HFFc6 (cell line): ENCODE measurements at regions not wholly inside any gene's neighbourhood (a gene's known extent, or its start where the extent isn't known, plus 50 kb on each side); places are given as distances from the start of the nearest gene placed in this dataset.

Source experiments
- DNase-seq: peaks from one replicate; pipeline ENCODE4 v3.0.0-alpha.2; 2018
- H3K27ac Mint-ChIP-seq: 2 replicates; pipeline ENCODE4 v1.8.0; 2020; ENCODE audit warnings: mild to moderate bottlenecking, mixed read lengths
- H3K27me3 Mint-ChIP-seq: 2 replicates; pipeline ENCODE4 v1.8.0; 2021; ENCODE audit warnings: mild to moderate bottlenecking, moderate library complexity, mixed read lengths; ENCODE audit not compliant: insufficient read depth
- H3K36me3 Mint-ChIP-seq: 2 replicates; pipeline ENCODE4 v1.8.0; 2021; ENCODE audit warnings: low read depth, mixed read lengths
- H3K4me1 Mint-ChIP-seq: 2 replicates; pipeline ENCODE4 v1.8.0; 2020; ENCODE audit warnings: low read depth, mixed read lengths
- H3K4me3 Mint-ChIP-seq: 2 replicates; pipeline ENCODE4 v1.8.0; 2020; ENCODE audit warnings: mild to moderate bottlenecking, moderate library complexity, mixed read lengths
- H3K9me3 Mint-ChIP-seq: 2 replicates; pipeline ENCODE4 v1.8.0; 2020; ENCODE audit warnings: mild to moderate bottlenecking, mixed read lengths
- CTCF ChIP-seq: fragments of 200-600 bp; sonication (generic); IDR thresholded peaks from 2 replicates; pipeline ENCODE4 v1.5.0; 2021; ENCODE audit warnings: antibody characterized with exemption, mild to moderate bottlenecking

GRCh38 chr18:39039813-39040212 is 1474.2 kb upstream of the CELF4 start:
- DNase-seq, result no peak
- no peak for TF ChIP-seq CTCF
- Mint-ChIP-seq H3K9me3 (peaks cover 24% of the 10 kb centered on the region), H3K4me3 (no peak overlapping the region), H3K36me3 (no peaks in the 10 kb centered on the region), H3K27ac (no peak overlapping the region), H3K27me3 (no peaks in the 10 kb centered on the region), H3K4me1 (no peaks in the 10 kb centered on the region)

DNA sequence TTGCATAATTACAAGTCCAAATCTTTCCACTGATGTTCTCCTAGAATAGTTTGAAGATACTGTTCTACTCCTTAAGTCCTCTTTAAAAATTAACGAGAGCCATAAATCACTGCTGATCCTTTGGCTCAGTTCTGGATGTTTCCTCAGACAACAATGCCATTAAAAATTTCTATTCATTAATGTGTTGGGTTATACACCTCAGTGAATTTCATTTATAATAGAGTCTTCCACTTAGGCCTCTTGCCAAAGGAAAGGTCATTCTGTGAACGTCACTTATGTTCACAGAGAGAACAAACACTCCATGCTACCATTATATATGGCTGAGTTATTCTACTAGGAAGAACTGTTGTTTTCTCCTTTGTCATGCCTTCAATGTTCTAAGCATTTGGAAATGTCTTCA is 1472.3 kb upstream of the CELF4 start:
- no peaks in the 10 kb centered on the region for H3K36me3 Mint-ChIP-seq
- no peaks in the 10 kb centered on the region for H3K27me3 Mint-ChIP-seq
- no peak for DNase-seq
- H3K4me1 Mint-ChIP-seq, result no peaks in the 10 kb centered on the region
- no peak overlapping the region for H3K27ac Mint-ChIP-seq
- no peak overlapping the region for H3K4me3 Mint-ChIP-seq
- H3K9me3 Mint-ChIP-seq, result peaks cover 32% of the 10 kb centered on the region
- TF ChIP-seq CTCF, result no peak

- Mint-ChIP-seq H3K36me3 (no peaks in the 10 kb centered on the region), H3K27me3 (no peaks in the 10 kb centered on the region), H3K9me3 (peaks cover 55% of the 10 kb centered on the region), H3K27ac (no peak overlapping the region), H3K4me1 (no peaks in the 10 kb centered on the region), H3K4me3 (no peak overlapping the region)
- TF ChIP-seq CTCF, result no peak
- no peak for DNase-seq
Measured at GRCh38 chr18:39033312-39033711, 1467.7 kb upstream of the CELF4 start.

DNA sequence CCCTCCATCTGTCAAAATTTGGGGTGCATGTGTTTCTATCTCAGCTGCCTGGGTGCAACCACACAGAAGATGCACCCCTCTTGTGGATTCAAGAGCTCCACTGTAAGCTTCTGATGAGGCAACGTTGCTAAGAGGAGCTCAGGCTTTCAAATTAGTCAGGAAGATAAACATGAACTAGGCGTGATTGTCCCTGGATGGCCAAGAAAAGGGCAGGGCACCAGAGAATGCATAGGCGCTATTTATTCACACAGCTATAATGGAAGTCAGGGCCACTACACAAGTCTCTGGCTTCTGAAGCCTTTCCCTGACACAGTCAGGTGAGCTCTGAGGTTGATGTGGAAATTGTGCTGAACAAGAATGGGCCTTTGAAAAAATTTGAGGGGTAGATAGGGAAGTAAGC is 1466.0 kb upstream of the CELF4 start:
- H3K4me3 Mint-ChIP-seq, result no peak overlapping the region
- no peaks in the 10 kb centered on the region for H3K27me3 Mint-ChIP-seq
- no peak for DNase-seq
- no peak for TF ChIP-seq CTCF
- no peaks in the 10 kb centered on the region for H3K4me1 Mint-ChIP-seq
- H3K27ac Mint-ChIP-seq, result no peak overlapping the region
- peaks cover 52% of the 10 kb centered on the region for H3K9me3 Mint-ChIP-seq
- H3K36me3 Mint-ChIP-seq, result no peaks in the 10 kb centered on the region

GRCh38 chr18:39030124-39030655 is 1464.6 kb upstream of the CELF4 start:
- no peak overlapping the region for H3K27ac Mint-ChIP-seq
- peaks cover 41% of the 10 kb centered on the region for H3K9me3 Mint-ChIP-seq
- H3K27me3 Mint-ChIP-seq, result no peaks in the 10 kb centered on the region

More at GRCh38 chr18:39030124-39030655, 1464.6 kb upstream of the CELF4 start:
- no peak overlapping the region for H3K4me3 Mint-ChIP-seq
- no peak for DNase-seq
- no peaks in the 10 kb centered on the region for H3K4me1 Mint-ChIP-seq
- TF ChIP-seq CTCF, result no peak
- H3K36me3 Mint-ChIP-seq, result no peaks in the 10 kb centered on the region
